ENCODE measurements at regions not wholly inside any gene's neighbourhood (a gene's known extent, or its start where the extent isn't known, plus 50 kb on each side); places are given as distances from the start of the nearest gene placed in this dataset.

DNA sequence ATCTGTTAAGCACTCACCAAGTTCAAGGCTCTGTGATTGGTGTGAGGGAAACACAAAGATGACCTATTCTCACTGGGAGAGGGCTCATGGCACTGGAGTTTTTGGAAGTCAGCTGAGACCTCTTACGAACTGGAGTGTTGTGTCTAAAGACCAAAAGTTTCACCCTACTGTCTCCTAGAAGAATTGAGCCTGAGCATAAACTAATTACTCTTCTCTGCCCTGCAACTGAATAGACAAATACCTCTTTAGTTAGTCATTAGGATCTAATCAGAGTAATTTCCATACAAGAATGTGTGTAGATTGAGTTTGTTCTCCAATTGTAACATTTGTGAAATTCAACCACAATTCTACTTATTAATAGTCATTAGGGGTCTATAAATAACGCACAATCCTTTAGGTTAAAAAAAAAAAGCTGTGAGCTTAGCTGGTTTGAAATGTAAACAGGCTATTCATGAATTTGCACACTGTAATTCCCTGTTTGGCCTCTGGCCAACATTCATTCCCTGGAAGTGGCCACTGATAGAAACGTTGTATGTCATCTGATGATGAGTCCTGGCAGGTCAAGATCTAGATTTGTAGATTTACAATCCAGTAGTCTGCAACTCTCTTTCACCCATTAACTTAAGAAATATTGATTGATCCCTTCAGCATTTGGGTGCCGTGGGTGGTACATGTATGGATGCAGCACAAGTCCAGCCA lies 76.8 kb upstream of the SOX14 start:
- TF ChIP-seq, protein P1, sequence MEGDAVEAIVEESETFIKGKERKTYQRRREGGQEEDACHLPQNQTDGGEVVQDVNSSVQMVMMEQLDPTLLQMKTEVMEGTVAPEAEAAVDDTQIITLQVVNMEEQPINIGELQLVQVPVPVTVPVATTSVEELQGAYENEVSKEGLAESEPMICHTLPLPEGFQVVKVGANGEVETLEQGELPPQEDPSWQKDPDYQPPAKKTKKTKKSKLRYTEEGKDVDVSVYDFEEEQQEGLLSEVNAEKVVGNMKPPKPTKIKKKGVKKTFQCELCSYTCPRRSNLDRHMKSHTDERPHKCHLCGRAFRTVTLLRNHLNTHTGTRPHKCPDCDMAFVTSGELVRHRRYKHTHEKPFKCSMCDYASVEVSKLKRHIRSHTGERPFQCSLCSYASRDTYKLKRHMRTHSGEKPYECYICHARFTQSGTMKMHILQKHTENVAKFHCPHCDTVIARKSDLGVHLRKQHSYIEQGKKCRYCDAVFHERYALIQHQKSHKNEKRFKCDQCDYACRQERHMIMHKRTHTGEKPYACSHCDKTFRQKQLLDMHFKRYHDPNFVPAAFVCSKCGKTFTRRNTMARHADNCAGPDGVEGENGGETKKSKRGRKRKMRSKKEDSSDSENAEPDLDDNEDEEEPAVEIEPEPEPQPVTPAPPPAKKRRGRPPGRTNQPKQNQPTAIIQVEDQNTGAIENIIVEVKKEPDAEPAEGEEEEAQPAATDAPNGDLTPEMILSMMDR (IDR thresholded peaks at IDR 0.05): no peak
- TF ChIP-seq POLR2A (IDR thresholded peaks at IDR 0.05): no peak
